ENCODE measurements at regions not wholly inside any gene's neighbourhood (a gene's known extent, or its start where the extent isn't known, plus 50 kb on each side); places are given as distances from the start of the nearest gene placed in this dataset.

- TF ChIP-seq EZH2 (IDR thresholded peaks at IDR 0.05; ENCODE audit: borderline replicate concordance, low read depth, low read length, severe bottlenecking) (no peak), CTCF (IDR thresholded peaks at IDR 0.05; ENCODE audit: borderline replicate concordance, extremely low read depth, low read length, poor library complexity, severe bottlenecking) (no peak)
Observed at GRCh38 chr2:173851141-173851641, 114.0 kb downstream of the SP3 start.

Data from DND-41 (cell line).